Epithelial cell of esophagus (primary cell): ENCODE measurements at regions not wholly inside any gene's neighbourhood (a gene's known extent, or its start where the extent isn't known, plus 50 kb on each side); places are given as distances from the start of the nearest gene placed in this dataset.

Experiments
- DNase-seq: peaks from one replicate; pipeline ENCODE4 v3.0.0; 2010; ENCODE audit warnings: low read depth
- H3K4me3 ChIP-seq: 2 replicates; pipeline ENCODE4 v1.5.1; 2011; ENCODE audit warnings: mild to moderate bottlenecking, low read length, control low read depth
- TF ChIP-seq, protein P1 (sequence below): IDR thresholded peaks from 2 replicates; pipeline ENCODE4 v1.5.1; 2011; ENCODE audit warnings: low read depth, mild to moderate bottlenecking, low read length, control low read depth, inconsistent platforms; ENCODE audit not compliant: insufficient read depth; ENCODE audit errors: missing control alignments

GRCh38 chr5:68395302-68395701, 179.7 kb downstream of the PIK3R1 start:
- DNase-seq = no peak
- H3K4me3 ChIP-seq = no peak overlapping the region
- TF ChIP-seq, protein P1, sequence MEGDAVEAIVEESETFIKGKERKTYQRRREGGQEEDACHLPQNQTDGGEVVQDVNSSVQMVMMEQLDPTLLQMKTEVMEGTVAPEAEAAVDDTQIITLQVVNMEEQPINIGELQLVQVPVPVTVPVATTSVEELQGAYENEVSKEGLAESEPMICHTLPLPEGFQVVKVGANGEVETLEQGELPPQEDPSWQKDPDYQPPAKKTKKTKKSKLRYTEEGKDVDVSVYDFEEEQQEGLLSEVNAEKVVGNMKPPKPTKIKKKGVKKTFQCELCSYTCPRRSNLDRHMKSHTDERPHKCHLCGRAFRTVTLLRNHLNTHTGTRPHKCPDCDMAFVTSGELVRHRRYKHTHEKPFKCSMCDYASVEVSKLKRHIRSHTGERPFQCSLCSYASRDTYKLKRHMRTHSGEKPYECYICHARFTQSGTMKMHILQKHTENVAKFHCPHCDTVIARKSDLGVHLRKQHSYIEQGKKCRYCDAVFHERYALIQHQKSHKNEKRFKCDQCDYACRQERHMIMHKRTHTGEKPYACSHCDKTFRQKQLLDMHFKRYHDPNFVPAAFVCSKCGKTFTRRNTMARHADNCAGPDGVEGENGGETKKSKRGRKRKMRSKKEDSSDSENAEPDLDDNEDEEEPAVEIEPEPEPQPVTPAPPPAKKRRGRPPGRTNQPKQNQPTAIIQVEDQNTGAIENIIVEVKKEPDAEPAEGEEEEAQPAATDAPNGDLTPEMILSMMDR = no peak

GRCh38 chr5:68395926-68396511, 180.5 kb downstream of the PIK3R1 start:
- DNase-seq = no peak
- H3K4me3 ChIP-seq = no peak overlapping the region
- TF ChIP-seq, protein P1 = no peak

DNA sequence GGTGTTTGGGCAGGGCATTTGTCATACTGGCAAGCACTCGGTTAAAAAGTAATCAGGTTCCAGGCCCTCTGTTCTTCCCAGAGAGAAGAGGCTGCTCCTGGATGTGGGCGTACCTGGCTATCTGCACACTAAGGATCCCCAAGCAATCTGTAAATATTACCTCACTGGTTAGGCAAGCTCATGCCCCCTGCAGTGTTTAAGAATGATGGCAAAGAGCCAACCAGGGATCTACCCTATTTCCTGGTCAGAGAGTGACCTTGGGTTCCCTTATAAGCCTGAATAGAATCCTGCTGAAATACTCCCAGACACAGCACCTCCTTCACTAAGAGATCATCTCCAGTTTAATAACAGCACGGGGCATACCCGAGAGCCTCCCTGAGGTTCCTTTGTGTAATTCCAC, 181.2 kb downstream of the PIK3R1 start:
- H3K4me3 ChIP-seq = no peak overlapping the region
- DNase-seq = peak; percentile 22
- TF ChIP-seq, protein P1 = no peak

- no peak for DNase-seq
- H3K4me3 ChIP-seq = no peak overlapping the region
- TF ChIP-seq, protein P1 = no peak
Observed at GRCh38 chr5:68398146-68398812, 182.7 kb downstream of the PIK3R1 start.

DNA sequence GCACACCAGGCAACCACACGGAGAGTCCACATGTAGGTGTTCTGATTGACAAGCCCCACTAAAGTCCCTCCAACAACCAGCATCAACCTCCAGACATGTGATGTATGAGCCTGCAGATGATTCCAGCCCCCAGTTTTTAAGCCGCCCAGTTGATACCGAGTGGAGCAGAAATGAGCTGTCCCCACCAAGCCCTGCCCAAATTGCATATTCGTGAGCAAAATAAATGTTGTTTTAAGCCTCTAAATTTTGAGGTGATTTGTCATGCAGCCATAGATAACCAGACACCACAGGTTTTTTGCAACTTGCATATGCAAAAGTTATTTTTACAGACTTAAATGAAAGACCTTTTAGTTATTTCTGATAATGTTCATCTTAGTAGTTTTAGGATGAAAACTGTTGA, 187.7 kb downstream of the PIK3R1 start:
- no peak for DNase-seq
- TF ChIP-seq, protein P1 = no peak

DNA sequence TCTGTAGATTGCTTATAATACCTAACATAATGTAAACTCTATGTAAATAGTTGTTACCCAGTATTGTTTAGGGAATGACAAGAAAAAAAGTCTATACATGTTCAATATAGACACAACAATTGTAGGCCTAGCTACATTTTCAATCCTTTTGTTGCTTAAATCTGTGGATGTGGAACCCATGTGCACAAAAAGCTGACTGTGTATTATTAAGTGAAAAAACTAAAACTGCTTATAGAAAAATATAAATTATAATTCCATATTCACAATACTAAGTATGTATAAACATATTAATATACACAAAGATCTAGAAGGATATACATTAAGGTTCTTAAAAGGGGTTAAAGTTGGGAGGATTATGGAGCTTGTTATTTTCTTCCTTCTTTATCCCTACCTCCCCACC, 188.7 kb downstream of the PIK3R1 start:
- DNase-seq = no peak
- TF ChIP-seq, protein P1 = no peak
- H3K4me3 ChIP-seq = no peak overlapping the region

More for the DNA sequence above, 187.7 kb downstream of the PIK3R1 start:
- no peak overlapping the region for H3K4me3 ChIP-seq

- no peak overlapping the region for H3K4me3 ChIP-seq
- DNase-seq = peak; percentile 68
- TF ChIP-seq, protein P1 = no peak
Observed at GRCh38 chr5:68405026-68405684, 189.6 kb downstream of the PIK3R1 start.
